ENCODE measurements at regions not wholly inside any gene's neighbourhood (a gene's known extent, or its start where the extent isn't known, plus 50 kb on each side); places are given as distances from the start of the nearest gene placed in this dataset.

- peak; percentile 44 to 52 for DNase-seq
Observed at GRCh38 chr3:107242579-107242978, 134.7 kb upstream of the CCDC54 start.

GRCh38 chr3:107247116-107247515, 130.1 kb upstream of the CCDC54 start:
- no peak for DNase-seq

GRCh38 chr3:107249132-107249531, 128.1 kb upstream of the CCDC54 start:
- no peak for DNase-seq

- no peak for DNase-seq
Observed at GRCh38 chr3:107250221-107250620, 127.0 kb upstream of the CCDC54 start.

- no peak for DNase-seq
Observed at GRCh38 chr3:107251819-107252218, 125.4 kb upstream of the CCDC54 start.

- DNase-seq = no peak
Observed at GRCh38 chr3:107256963-107257362, 120.3 kb upstream of the CCDC54 start.

- no peak for DNase-seq
Observed at GRCh38 chr3:107258300-107258699, 118.9 kb upstream of the CCDC54 start.

- DNase-seq = no peak
Observed at GRCh38 chr3:107260207-107260606, 117.0 kb upstream of the CCDC54 start.

GRCh38 chr3:107263269-107264021, 113.8 kb upstream of the CCDC54 start:
- DNase-seq = no peak

GRCh38 chr3:107264888-107265287, 112.4 kb upstream of the CCDC54 start:
- DNase-seq = no peak

GRCh38 chr3:107265526-107265925, 111.7 kb upstream of the CCDC54 start:
- no peak for DNase-seq

GRCh38 chr3:107268469-107268868, 108.8 kb upstream of the CCDC54 start:
- DNase-seq = no peak

- DNase-seq = no peak
Observed at GRCh38 chr3:107269136-107269535, 108.1 kb upstream of the CCDC54 start.

GRCh38 chr3:107271787-107272387, 105.4 kb upstream of the CCDC54 start:
- no peak for DNase-seq

GRCh38 chr3:107272471-107272870, 104.8 kb upstream of the CCDC54 start:
- DNase-seq = no peak

- DNase-seq = no peak
Observed at GRCh38 chr3:107272885-107273284, 104.4 kb upstream of the CCDC54 start.

GRCh38 chr3:107273771-107274170, 103.5 kb upstream of the CCDC54 start:
- DNase-seq = no peak

GRCh38 chr3:107275511-107275910, 101.7 kb upstream of the CCDC54 start:
- DNase-seq = no peak

GRCh38 chr3:107283948-107284347, 93.3 kb upstream of the CCDC54 start:
- DNase-seq = no peak

- DNase-seq = no peak
Observed at GRCh38 chr3:107284612-107285011, 92.6 kb upstream of the CCDC54 start.

- DNase-seq = no peak
Observed at GRCh38 chr3:107285197-107285596, 92.0 kb upstream of the CCDC54 start.

GRCh38 chr3:107289354-107289753, 87.9 kb upstream of the CCDC54 start:
- no peak for DNase-seq

GRCh38 chr3:107294117-107294516, 83.1 kb upstream of the CCDC54 start:
- DNase-seq = no peak

- DNase-seq = no peak
Observed at GRCh38 chr3:107297597-107297996, 79.6 kb upstream of the CCDC54 start.

- no peak for DNase-seq
Observed at GRCh38 chr3:107307205-107307604, 70.0 kb upstream of the CCDC54 start.

All from NCI-H187 (cell line).